ENCODE measurements at regions not wholly inside any gene's neighbourhood (a gene's known extent, or its start where the extent isn't known, plus 50 kb on each side); places are given as distances from the start of the nearest gene placed in this dataset.

DNA sequence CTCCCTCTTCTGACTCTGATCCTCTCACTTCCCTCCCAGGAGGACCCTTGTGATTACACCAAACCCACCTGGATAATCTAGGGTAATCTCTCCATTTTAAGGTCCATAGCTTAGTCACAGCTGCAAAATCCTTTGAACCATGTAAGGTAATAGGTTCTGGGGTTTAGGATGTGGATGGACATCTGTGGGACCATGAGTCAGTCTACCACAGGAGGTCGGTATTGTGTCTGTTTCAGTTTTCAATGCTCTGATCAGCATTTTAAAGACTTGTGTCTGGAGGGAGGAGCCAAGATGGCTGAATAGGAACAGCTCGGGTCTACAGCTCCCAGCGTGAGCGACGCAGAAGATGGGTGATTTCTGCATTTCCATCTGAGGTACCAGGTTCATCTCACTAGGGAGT, 112.6 kb downstream of the CAVIN4 start:
- no peak for TF ChIP-seq FOXK2 (IDR thresholded peaks at IDR 0.05)
- no peak for TF ChIP-seq HDGF (IDR thresholded peaks at IDR 0.05; ENCODE audit: borderline replicate concordance)
- TF ChIP-seq FOXM1 (IDR thresholded peaks at IDR 0.05; ENCODE audit: borderline replicate concordance) = no peak
- no peak for TF ChIP-seq NFRKB (IDR thresholded peaks at IDR 0.05)
- TF ChIP-seq ARNT (IDR thresholded peaks at IDR 0.05) = no peak
- no peak for TF ChIP-seq BHLHE40 (IDR thresholded peaks at IDR 0.05; ENCODE audit: borderline replicate concordance)
- TF ChIP-seq ZNF384 (IDR thresholded peaks at IDR 0.05) = no peak
- no peak for TF ChIP-seq SP1 (IDR thresholded peaks at IDR 0.05)
- TF ChIP-seq FOXA1 (IDR thresholded peaks at IDR 0.05) = no peak
- TF ChIP-seq, protein P1, sequence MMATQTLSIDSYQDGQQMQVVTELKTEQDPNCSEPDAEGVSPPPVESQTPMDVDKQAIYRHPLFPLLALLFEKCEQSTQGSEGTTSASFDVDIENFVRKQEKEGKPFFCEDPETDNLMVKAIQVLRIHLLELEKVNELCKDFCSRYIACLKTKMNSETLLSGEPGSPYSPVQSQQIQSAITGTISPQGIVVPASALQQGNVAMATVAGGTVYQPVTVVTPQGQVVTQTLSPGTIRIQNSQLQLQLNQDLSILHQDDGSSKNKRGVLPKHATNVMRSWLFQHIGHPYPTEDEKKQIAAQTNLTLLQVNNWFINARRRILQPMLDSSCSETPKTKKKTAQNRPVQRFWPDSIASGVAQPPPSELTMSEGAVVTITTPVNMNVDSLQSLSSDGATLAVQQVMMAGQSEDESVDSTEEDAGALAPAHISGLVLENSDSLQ (IDR thresholded peaks at IDR 0.05) = no peak
